Common myeloid progenitor, CD34-positive (primary cell): ENCODE measurements at regions not wholly inside any gene's neighbourhood (a gene's known extent, or its start where the extent isn't known, plus 50 kb on each side); places are given as distances from the start of the nearest gene placed in this dataset.
"Not testable (repeated sequence)": the region's sequence is repeated elsewhere in the genome, so short reads cannot be mapped to it uniquely, and the experiment has no call there.

Experiments used
- CTCF ChIA-PET: fragments of 350-600 bp; sonication (Branson Sonifier 250); formaldehyde crosslinking; loops from one replicate; lab custom pipeline; 2021; ENCODE audit warnings: antibody characterized with exemption; lab: Charles Lee
- POLR2A ChIA-PET: fragments of 350-600 bp; sonication (Branson Sonifier 250); formaldehyde crosslinking; loops from one replicate; lab custom pipeline; 2021; ENCODE audit warnings: antibody characterized with exemption; lab: Charles Lee
- DNase-seq, 3 donors: peaks; one replicate each; pipeline versions ENCODE4 v3.0.0 to v3.0.0-alpha.2; 2013
- H3K27ac ChIP-seq, 2 experiments: 1 replicate in 1 of 2; 2 replicates in 1 of 2; pipeline ENCODE4 v1.7.0; 2013; ENCODE audit warnings: inconsistent platforms in 2 of 2, low read length in 2 of 2, mild to moderate bottlenecking in 2 of 2, low read depth in 1 of 2, moderate library complexity in 1 of 2; ENCODE audit not compliant: severe bottlenecking in 2 of 2, insufficient read depth in 1 of 2, poor library complexity in 1 of 2
- H3K27me3 ChIP-seq, 5 experiments: replicated peaks in 2 of 5; 1 replicate in 3 of 5; 2 replicates in 2 of 5; pipeline versions ENCODE4 v1.6.1 to v1.7.0; 2013; ENCODE audit warnings: low read length in 4 of 5, mild to moderate bottlenecking in 2 of 5, moderate library complexity in 2 of 5, inconsistent platforms in 1 of 5; ENCODE audit not compliant: insufficient read depth in 5 of 5, control insufficient read depth in 4 of 5
- H3K36me3 ChIP-seq, 4 experiments: 1 replicate in 2 of 4; 2 replicates in 2 of 4; pipeline versions ENCODE4 v1.6.1 to v1.7.0; 2013; ENCODE audit warnings: low read length in 3 of 4, control low read depth in 1 of 4, mild to moderate bottlenecking in 1 of 4; ENCODE audit not compliant: control insufficient read depth in 4 of 4, insufficient read depth in 4 of 4
- H3K4me1 ChIP-seq, 4 experiments: 1 replicate in 3 of 4; 2 replicates in 1 of 4; pipeline versions ENCODE4 v1.6.1 to v1.7.1; 2013; ENCODE audit warnings: low read length in 3 of 4, mild to moderate bottlenecking in 3 of 4, control low read depth in 1 of 4, inconsistent platforms in 1 of 4, moderate library complexity in 1 of 4; ENCODE audit not compliant: control insufficient read depth in 4 of 4, insufficient read depth in 4 of 4; ENCODE audit errors: control extremely low read depth in 1 of 4
- H3K4me3 ChIP-seq, 7 experiments: 1 replicate in 4 of 7; 2 replicates in 3 of 7; pipeline versions ENCODE4 v1.5.1 to v1.7.0; 2013; ENCODE audit warnings: mild to moderate bottlenecking in 7 of 7, low read length in 6 of 7, moderate library complexity in 6 of 7, inconsistent platforms in 2 of 7, low read depth in 2 of 7, control low read depth in 1 of 7; ENCODE audit not compliant: insufficient read depth in 4 of 7, control insufficient read depth in 1 of 7; ENCODE audit errors: extremely low read depth in 1 of 7
- H3K9me3 ChIP-seq, 5 experiments: 1 replicate in 4 of 5; 2 replicates in 1 of 5; pipeline versions ENCODE4 v1.6.1 to v1.7.1; 2013; ENCODE audit warnings: low read length in 4 of 5, mild to moderate bottlenecking in 2 of 5, inconsistent platforms in 1 of 5, low read depth in 1 of 5, moderate library complexity in 1 of 5; ENCODE audit not compliant: control insufficient read depth in 4 of 5, insufficient read depth in 2 of 5; ENCODE audit errors: control extremely low read depth in 1 of 5
- WGBS: methylation state at CpG from one replicate; pipeline ENCODE4 v1.1.5; 2013; ENCODE audit not compliant: insufficient coverage; 5-methylcytosine and 5-hydroxymethylcytosine counted together

DNA sequence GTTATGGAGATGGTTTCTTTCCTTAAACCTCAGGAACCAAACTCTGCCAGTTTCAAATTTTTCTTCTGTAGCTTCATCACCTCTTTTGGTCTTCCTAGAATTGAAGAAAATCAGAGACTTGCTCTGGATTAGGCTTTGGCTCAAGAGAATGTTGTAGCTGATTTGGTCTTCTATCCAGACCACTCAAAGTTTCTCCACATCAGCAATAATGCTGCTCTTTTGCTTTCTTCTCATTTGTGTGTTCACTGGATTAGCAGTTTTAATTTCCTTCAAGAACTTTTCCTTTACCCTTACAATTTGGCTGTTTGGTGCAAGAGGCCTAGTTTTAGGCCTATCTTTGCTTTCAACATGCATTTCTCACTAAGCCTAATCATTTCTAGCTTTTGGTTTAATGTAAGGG, 78.1 kb upstream of the PLCB4 start:
- no peak for DNase-seq
- no peaks in the 10 kb centered on the region for H3K27me3 ChIP-seq
- no peak overlapping the region for H3K27ac ChIP-seq
- CTCF ChIA-PET, result interaction anchor here (0.8 kb wide), 1 partner anchor 92 kb away, joined by 3 read pairs; no protein-coding TSS in a partner anchor
- H3K9me3 ChIP-seq, result no peaks in the 10 kb centered on the region
- no peak overlapping the region for H3K4me3 ChIP-seq
- POLR2A ChIA-PET, result no interaction called here
- H3K4me1 ChIP-seq, result peaks cover 0 to 10% (median 4%) of the 10 kb centered on the region in 4 experiments
- H3K36me3 ChIP-seq, result no peaks in the 10 kb centered on the region

DNA sequence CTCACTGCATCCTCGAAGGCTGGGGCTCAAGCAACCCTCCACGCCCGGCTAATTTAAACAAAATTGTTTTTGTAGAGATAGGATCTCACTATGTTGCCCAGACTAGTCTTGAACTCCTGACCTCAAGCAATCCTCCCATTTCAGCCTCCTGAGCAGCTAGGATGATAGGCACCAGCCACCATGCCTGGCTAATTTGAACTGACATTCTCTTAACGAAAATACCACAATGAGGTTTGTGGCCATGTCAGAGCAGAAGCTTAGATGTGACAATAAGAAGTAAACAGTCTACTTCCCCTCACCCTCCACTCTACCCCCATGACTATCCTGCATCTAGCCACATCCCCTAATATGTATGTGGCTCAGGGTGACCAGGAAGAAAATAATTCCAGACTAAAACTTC, 74.8 kb upstream of the PLCB4 start:
- CTCF ChIA-PET, result interaction anchor here (1.2 kb wide), 1 partner anchor 348 kb away, joined by 3 read pairs; no protein-coding TSS in a partner anchor

DNA sequence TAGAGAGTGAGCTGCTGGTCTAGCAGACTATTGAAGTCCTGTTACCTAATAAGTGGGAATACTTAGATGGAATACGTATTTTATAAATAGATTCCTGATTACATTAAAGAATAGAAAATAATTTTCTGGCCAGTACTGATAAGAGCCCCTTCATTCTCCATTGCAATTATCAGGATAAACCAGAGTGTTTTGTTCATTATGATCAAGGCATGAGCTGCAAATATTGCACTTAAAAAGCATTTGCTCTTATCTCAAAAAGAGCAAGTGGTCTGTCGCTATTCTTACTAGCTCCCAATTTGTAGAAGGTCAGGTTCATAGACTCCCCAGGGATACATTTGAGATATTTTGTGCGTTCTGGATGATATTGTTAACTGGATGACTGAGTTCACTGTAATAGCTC, 73.1 kb upstream of the PLCB4 start:
- Histone ChIP-seq H3K9me3 (no peaks in the 10 kb centered on the region), H3K27ac (no peak overlapping the region), H3K4me1 (peaks cover 0 to 10% (median 4%) of the 10 kb centered on the region in 4 experiments), H3K4me3 (no peak overlapping the region), H3K36me3 (no peaks in the 10 kb centered on the region), H3K27me3 (no peaks in the 10 kb centered on the region)
- peak in 2 of 3 donors; percentile 20 to 54 for DNase-seq
- ChIA-PET CTCF (interaction anchor here (1.1 to 1.5 kb wide), 3 partner anchors 8 to 37 kb away, joined by 3 to 6 read pairs (median 5); no protein-coding TSS in a partner anchor), POLR2A (interaction anchor here (0.7 kb wide), 1 partner anchor 159 kb away, joined by 3 read pairs; no protein-coding TSS in a partner anchor)
- 100% methylated on average over 2 of the region's 3 CpGs for WGBS

More for the DNA sequence above, 74.8 kb upstream of the PLCB4 start:
- no peaks in the 10 kb centered on the region for H3K27me3 ChIP-seq
- WGBS, result 33% methylated on average over 1 of the region's 4 CpGs
- peak in 2 of 3 donors; percentile 84 to 86 for DNase-seq
- H3K36me3 ChIP-seq, result no peaks in the 10 kb centered on the region
- no peak overlapping the region for H3K27ac ChIP-seq
- POLR2A ChIA-PET, result no interaction called here
- H3K4me1 ChIP-seq, result peaks cover 0 to 10% (median 4%) of the 10 kb centered on the region in 4 experiments
- H3K9me3 ChIP-seq, result no peaks in the 10 kb centered on the region
- H3K4me3 ChIP-seq, result peak overlapping the region in 1 of 7 experiments; percentile 13

DNA sequence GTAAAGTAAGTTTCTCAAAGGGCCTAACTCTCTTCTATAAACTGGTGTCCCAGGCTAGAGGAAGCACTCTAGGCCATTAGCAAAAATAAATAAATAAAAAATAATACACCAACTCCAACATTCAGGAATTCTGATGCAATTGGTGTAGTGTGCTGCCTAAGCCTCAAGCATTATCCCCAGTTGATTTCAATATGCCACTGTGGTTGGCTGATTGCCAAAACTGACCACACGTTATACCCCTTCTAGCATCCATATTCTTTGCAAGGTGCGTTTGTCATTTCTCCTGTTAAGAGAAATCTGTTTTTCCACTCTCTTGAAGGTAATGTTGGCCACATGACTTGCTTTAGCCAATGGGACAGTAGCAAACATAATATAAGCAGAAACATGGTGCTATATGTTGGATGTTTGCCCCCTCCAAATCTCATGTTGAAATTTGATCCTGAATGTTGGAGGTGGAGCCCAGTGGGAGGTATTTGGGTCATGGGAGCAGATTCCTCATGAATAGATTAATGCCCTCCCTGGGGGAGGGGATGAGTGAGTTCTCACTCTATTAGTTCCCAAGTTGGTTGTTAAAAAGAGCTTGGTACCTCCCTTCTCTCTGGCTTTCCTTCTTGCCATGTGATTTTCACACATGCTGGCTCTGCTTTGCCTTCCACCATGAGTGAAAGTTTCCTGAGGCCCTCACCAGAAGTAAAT, 71.9 kb upstream of the PLCB4 start:
- H3K4me1 ChIP-seq, result peaks cover 0 to 10% (median 4%) of the 10 kb centered on the region in 4 experiments
- H3K36me3 ChIP-seq, result no peaks in the 10 kb centered on the region
- H3K9me3 ChIP-seq, result no peaks in the 10 kb centered on the region
- CTCF ChIA-PET, result interaction anchor here (1.2 to 1.4 kb wide), 2 partner anchors 13 to 143 kb away, joined by 4 to 5 read pairs; no protein-coding TSS in a partner anchor
- H3K4me3 ChIP-seq, result no peak overlapping the region
- POLR2A ChIA-PET, result no interaction called here
- 95% methylated on average over 2 of the region's 2 CpGs for WGBS
- no peaks in the 10 kb centered on the region for H3K27me3 ChIP-seq
- no peak for DNase-seq
- no peak overlapping the region for H3K27ac ChIP-seq

DNA sequence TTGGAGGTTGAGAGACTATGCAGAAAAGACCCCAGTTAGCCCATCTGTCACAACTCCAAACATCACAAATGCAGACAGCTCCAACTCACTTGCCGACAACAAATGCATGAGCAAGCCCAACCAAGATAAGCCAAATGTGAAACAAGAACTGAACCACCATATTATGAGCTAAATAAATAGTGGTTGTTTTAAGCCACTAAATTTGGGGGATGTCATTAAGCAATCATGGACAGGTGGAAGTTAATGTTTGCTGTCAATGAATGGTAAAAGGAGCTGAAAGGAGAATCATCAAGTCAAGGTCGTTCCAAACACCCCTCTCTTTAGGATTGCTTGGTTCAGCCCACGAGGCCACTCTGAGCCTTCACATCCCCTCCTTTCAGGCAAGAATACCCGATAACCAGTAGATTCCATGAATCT, 71.2 kb upstream of the PLCB4 start:
- Histone ChIP-seq H3K4me3 (no peak overlapping the region), H3K27ac (no peak overlapping the region), H3K36me3 (no peaks in the 10 kb centered on the region), H3K9me3 (no peaks in the 10 kb centered on the region), H3K4me1 (peaks cover 0 to 10% (median 4%) of the 10 kb centered on the region in 4 experiments), H3K27me3 (no peaks in the 10 kb centered on the region)
- POLR2A ChIA-PET, result no interaction called here
- CTCF ChIA-PET, result interaction anchor here (1.2 kb wide), 1 partner anchor 144 kb away, joined by 4 read pairs; no protein-coding TSS in a partner anchor
- WGBS, result 100% methylated on average over 1 of the region's 4 CpGs
- DNase-seq, result no peak

DNA sequence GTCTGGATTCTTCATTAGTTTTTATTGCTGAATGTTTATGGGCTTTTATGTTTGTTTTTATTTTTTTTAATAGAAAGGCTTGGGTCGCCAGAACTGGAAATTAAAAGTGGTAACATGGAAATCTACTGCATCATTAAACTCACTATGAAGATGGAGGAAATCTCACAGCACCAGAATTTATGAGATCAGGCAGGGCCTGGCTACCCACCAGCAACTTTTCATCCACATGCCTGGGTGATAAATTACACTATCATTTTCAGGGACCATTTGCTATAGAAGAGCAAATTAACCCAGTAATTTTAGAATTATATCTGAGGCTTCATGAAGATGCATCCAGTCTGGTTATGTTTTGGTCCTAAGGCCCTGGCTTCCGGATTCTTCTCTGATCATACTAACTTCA, 57.8 kb upstream of the PLCB4 start:
- CTCF ChIA-PET, result no interaction called here

DNA sequence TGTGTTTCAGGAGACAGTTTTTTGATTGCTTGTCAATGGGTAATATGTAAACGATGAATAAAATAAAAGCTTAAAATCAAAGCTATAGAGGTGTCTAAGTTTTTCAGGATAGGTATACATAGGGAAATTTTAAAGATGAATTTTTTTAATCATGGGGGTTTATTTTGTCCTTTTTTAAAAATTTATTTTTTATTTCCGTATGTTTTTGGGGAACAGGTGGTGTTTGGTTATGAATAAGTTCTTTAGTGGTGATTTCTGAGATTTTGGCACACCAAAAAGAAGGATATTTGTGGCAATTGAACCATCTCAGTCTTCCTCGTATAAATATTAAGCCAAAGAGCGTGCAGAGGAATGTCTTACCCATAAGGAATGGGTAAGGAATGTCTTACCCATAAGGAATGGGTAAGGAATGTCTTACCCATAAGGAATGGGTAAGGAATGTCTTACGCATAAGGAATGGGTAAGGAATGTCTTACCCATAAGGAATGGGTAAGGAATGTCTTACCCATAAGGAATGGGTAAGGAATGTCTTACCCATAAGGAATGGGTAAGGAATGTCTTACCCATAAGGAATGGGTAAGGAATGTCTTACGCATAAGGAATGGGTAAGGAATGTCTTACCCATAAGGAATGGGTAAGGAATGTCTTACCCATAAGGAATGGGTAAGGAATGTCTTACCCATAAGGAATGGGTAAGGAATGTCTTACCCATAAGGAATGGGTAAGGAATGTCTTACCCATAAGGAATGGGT, 53.5 kb upstream of the PLCB4 start:
- DNase-seq, H3K9me3 ChIP-seq, H3K4me1 ChIP-seq, H3K36me3 ChIP-seq, H3K27ac ChIP-seq, H3K4me3 ChIP-seq, POLR2A ChIA-PET, H3K27me3 ChIP-seq, CTCF ChIA-PET: not testable (repeated sequence)
- WGBS, result 100% methylated on average over 2 of the region's 6 CpGs

More for the DNA sequence above, 57.8 kb upstream of the PLCB4 start:
- Histone ChIP-seq H3K9me3 (no peaks in the 10 kb centered on the region), H3K27me3 (no peaks in the 10 kb centered on the region), H3K27ac (no peak overlapping the region), H3K36me3 (no peaks in the 10 kb centered on the region), H3K4me3 (no peak overlapping the region), H3K4me1 (no peaks in the 10 kb centered on the region)
- POLR2A ChIA-PET, result no interaction called here
- DNase-seq, result no peak
- WGBS, result 100% methylated on average over 1 of the region's 2 CpGs
